ENCODE measurements at regions not wholly inside any gene's neighbourhood (a gene's known extent, or its start where the extent isn't known, plus 50 kb on each side); places are given as distances from the start of the nearest gene placed in this dataset.

DNA sequence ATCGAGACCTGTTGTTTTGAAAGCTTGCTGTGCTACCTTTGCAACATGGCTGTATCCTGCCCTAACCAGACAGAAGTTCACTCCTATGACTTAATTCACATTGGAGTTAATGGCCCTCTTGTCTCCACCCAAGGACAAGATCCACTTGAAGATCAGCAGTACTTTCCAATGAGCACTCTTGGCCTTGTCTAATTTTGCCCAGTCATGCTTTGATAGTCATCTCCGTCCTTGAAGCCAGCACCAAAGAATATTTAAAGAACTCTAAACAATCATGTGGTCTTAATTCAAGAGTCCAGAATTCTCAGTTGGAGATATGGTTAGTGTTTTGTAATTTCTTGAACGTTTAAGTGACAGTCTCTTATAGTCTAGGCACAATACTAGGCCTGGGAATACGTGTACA lies 775.6 kb upstream of the EEF2KMT start:
- no peak overlapping the region for H3K56ac ChIP-seq (ENCODE audit: extremely low read depth, insufficient read depth, low read length)
- H2BK15ac ChIP-seq (ENCODE audit: low read depth, low read length): no peak overlapping the region
- intact Hi-C loops (cut with micrococcal nuclease): no loop called here
- H3K36me3 ChIP-seq (ENCODE audit: control insufficient read depth, insufficient read depth, low read length): no peaks in the 10 kb centered on the region
- POLR2A ChIA-PET (ENCODE audit: unreplicated experiment): no interaction called here
- H3K4me1 ChIP-seq (ENCODE audit: control insufficient read depth, insufficient read depth, low read length): no peaks in the 10 kb centered on the region
- no peak overlapping the region for H2AFZ ChIP-seq (replicated peaks; ENCODE audit: low read length, poor library complexity)
- no peak overlapping the region for H2BK5ac ChIP-seq (ENCODE audit: low read depth, low read length, poor library complexity, severe bottlenecking)
- H2BK20ac ChIP-seq (ENCODE audit: low read depth, low read length): no peak overlapping the region
- no peak overlapping the region for H4K8ac ChIP-seq (ENCODE audit: low read depth in 2 of 2, low read length in 2 of 2)
- no peak overlapping the region for H3K4ac ChIP-seq (ENCODE audit: low read depth, low read length)
- WGBS, 2 experiments (ENCODE audit: extremely low coverage in 2 of 2, insufficient read length in 1 of 2): no CpG with 5 or more reads among the region's 4 CpGs
- H3K9me3 ChIP-seq (ENCODE audit: control insufficient read depth, insufficient read depth, low read length): peaks cover 12% of the 10 kb centered on the region
- no peaks in the 10 kb centered on the region for H4K20me1 ChIP-seq (ENCODE audit: insufficient read depth, low read length)
- no peak overlapping the region for H2BK120ac ChIP-seq (ENCODE audit: low read depth, low read length)
- H3K14ac ChIP-seq (replicated peaks; ENCODE audit: low read depth, low read length): no peak overlapping the region
- dilution Hi-C loops (cut with HindIII; ENCODE audit: low sequenced_read_pairs, unreplicated experiment): no loop called here
- H2AK5ac ChIP-seq (ENCODE audit: low read depth, low read length): no peak overlapping the region
- H3K23ac ChIP-seq (ENCODE audit: low read depth, low read length): no peak overlapping the region
- H3K27ac ChIP-seq (ENCODE audit: insufficient read depth, low read length): no peak overlapping the region
- no peak overlapping the region for H2AK9ac ChIP-seq (replicated peaks; ENCODE audit: low read depth, low read length, poor library complexity)
- H4K91ac ChIP-seq (ENCODE audit: insufficient read depth, low read depth, low read length): no peak overlapping the region
- H3K27me3 ChIP-seq (ENCODE audit: control insufficient read depth, insufficient read depth, low read length): no peaks in the 10 kb centered on the region
- no peak overlapping the region for H3K18ac ChIP-seq (ENCODE audit: low read depth, low read length)
- H4K5ac ChIP-seq (ENCODE audit: low read depth, low read length): no peak overlapping the region
- TF ChIP-seq NFE2L2 (IDR thresholded peaks at IDR 0.05; ENCODE audit: low read depth, low read length) (peak; percentile 30; the same call in 1 of the 2 replicates), CHD1 (IDR thresholded peaks at IDR 0.05; ENCODE audit: low read depth, low read length) (no peak), RAD21 (IDR thresholded peaks at IDR 0.05; ENCODE audit: low read length) (no peak), RCOR1 (IDR thresholded peaks at IDR 0.05; ENCODE audit: insufficient replicate concordance, low read length) (no peak), MXI1 (IDR thresholded peaks at IDR 0.05; ENCODE audit: borderline replicate concordance, low read depth, low read length) (no peak), BHLHE40 (IDR thresholded peaks at IDR 0.05; ENCODE audit: low read depth, low read length) (no peak), CEBPB (IDR thresholded peaks at IDR 0.05; ENCODE audit: low read depth, low read length) (no peak)
- no peak overlapping the region for H3K4me3 ChIP-seq (ENCODE audit: insufficient read depth, low read depth, low read length)
- no peak overlapping the region for H3K9ac ChIP-seq (ENCODE audit: low read depth, low read length)
- CTCF ChIA-PET: no interaction called here
- H3K4me2 ChIP-seq (ENCODE audit: low read depth, low read length): no peak overlapping the region
- ATAC-seq (ENCODE audit: low read depth) (no peak), DNase-seq (no peak)
- no peaks in the 10 kb centered on the region for H3K79me1 ChIP-seq (ENCODE audit: low read depth in 1 of 2, low read length in 2 of 2)
- in situ Hi-C loops (cut with MboI; ENCODE audit: low sequenced_read_pairs): no loop called here
- H3K9me1 ChIP-seq (ENCODE audit: insufficient read depth, low read length): no peaks in the 10 kb centered on the region
- BruUV-seq (replicated peaks): no TSS peak
